ENCODE measurements at regions not wholly inside any gene's neighbourhood (a gene's known extent, or its start where the extent isn't known, plus 50 kb on each side); places are given as distances from the start of the nearest gene placed in this dataset.

DNA sequence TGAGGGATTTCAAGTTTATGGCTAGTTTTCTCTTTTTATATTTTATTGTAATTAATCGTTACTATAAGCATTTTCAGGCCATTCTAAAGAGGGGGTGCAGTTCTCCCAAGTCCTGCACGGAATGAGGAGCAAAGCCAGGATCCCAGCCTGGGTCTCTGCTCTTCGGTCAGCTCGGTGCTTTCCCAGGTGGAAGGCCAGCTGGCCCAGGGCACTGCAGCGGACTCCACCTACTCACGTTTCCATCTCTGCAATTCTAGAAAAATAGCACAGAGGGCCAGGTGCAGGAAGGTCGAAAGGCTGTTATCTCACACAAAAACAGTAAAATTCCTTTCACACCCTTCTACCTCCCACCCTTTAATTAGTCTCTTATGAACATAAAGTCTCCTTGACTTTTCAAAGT lies 59.5 kb upstream of the HES1 start:
- H3K4me2 ChIP-seq (ENCODE audit: insufficient read depth in 1 of 2, low read depth in 2 of 2, low read length in 2 of 2), result no peak overlapping the region
- H3K4me1 ChIP-seq (replicated peaks in 1 of 4; ENCODE audit: control insufficient read depth in 3 of 4, insufficient read depth in 4 of 4, low read length in 3 of 4), result peaks cover 0 to 1% (median under 1%) of the 10 kb centered on the region in 4 experiments; a peak in 3 of 7 replicates
- H3K27ac ChIP-seq (ENCODE audit: low read depth, low read length), result no peak overlapping the region
- no peak overlapping the region for H3K14ac ChIP-seq (ENCODE audit: insufficient read length)
- H4K8ac ChIP-seq (ENCODE audit: extremely low read depth, insufficient read depth, low read length), result no peak overlapping the region
- H2AFZ ChIP-seq (ENCODE audit: low read length), result no peak overlapping the region
- H3K36me3 ChIP-seq (ENCODE audit: control insufficient read depth in 2 of 4, insufficient read depth in 4 of 4, low read length in 3 of 4), result no peaks in the 10 kb centered on the region
- no peak overlapping the region for H3K4ac ChIP-seq (replicated peaks; ENCODE audit: insufficient read length, low read depth, low read length)
- H2AK5ac ChIP-seq (ENCODE audit: low read depth, low read length), result no peak overlapping the region
- no peak overlapping the region for H2BK5ac ChIP-seq (ENCODE audit: low read depth, low read length)
- ChIA-PET POLR2A (ENCODE audit: partially characterized antibody) (no interaction called here), CTCF (ENCODE audit: partially characterized antibody) (interaction anchor here (1.3 to 1.5 kb wide), 2 partner anchors 10 to 62 kb away, joined by 3 read pairs; no protein-coding TSS in a partner anchor)
- H4K5ac ChIP-seq (ENCODE audit: insufficient read length, low read depth, low read length), result no peak overlapping the region
- H3K9me3 ChIP-seq (ENCODE audit: insufficient read depth in 2 of 2, low read depth in 1 of 2, low read length in 1 of 2), result no peaks in the 10 kb centered on the region
- WGBS, 2 experiments (ENCODE audit: extremely low coverage in 1 of 2, insufficient coverage in 1 of 2, insufficient read length in 1 of 2, insufficient replicate concordance in 2 of 2, low coverage in 1 of 2, low lambda C conversion rate in 2 of 2, missing lambda C conversion rate in 1 of 2), result 87% methylated on average over 7 of the region's 7 CpGs; no CpG with 5 or more reads in 1 of the 2 experiments
- no peaks in the 10 kb centered on the region for H3K79me1 ChIP-seq (ENCODE audit: low read depth, low read length)
- no peak overlapping the region for H2BK20ac ChIP-seq (ENCODE audit: low read length)
- H2BK15ac ChIP-seq (ENCODE audit: low read length), result no peak overlapping the region
- H2BK120ac ChIP-seq (replicated peaks; ENCODE audit: low read depth, low read length), result no peak overlapping the region
- no peak overlapping the region for H3K23ac ChIP-seq (ENCODE audit: insufficient read length)
- H3K23me2 ChIP-seq (ENCODE audit: low read depth, low read length), result no peaks in the 10 kb centered on the region; the same call in 1 of the 2 replicates
- H4K20me1 ChIP-seq (replicated peaks in 1 of 2; ENCODE audit: control insufficient read depth in 1 of 2, insufficient read depth in 2 of 2, low read length in 2 of 2), result no peaks in the 10 kb centered on the region
- no peak overlapping the region for H3K9ac ChIP-seq (replicated peaks in 1 of 4; ENCODE audit: extremely low read depth in 1 of 4, low read depth in 3 of 4, low read length in 3 of 4)
- no peak overlapping the region for H3K18ac ChIP-seq (ENCODE audit: extremely low read depth, low read length)
- peaks cover 0 to 11% (median 6%) of the 10 kb centered on the region in 4 experiments; a peak in 6 of 7 replicates for H3K27me3 ChIP-seq (replicated peaks in 1 of 4; ENCODE audit: control insufficient read depth in 3 of 4, extremely low read depth in 1 of 4, insufficient read depth in 3 of 4, low read length in 3 of 4)
- no peak overlapping the region for H3K4me3 ChIP-seq (ENCODE audit: extremely low read depth in 1 of 4, insufficient read depth in 2 of 4, low read depth in 3 of 4, low read length in 4 of 4)
- H3K79me2 ChIP-seq (ENCODE audit: control insufficient read depth in 1 of 2, insufficient read depth in 2 of 2, low read length in 2 of 2), result no peaks in the 10 kb centered on the region
- no peak overlapping the region for H3K56ac ChIP-seq (replicated peaks; ENCODE audit: insufficient read length, low read depth, low read length)
- no peak overlapping the region for H4K91ac ChIP-seq (replicated peaks; ENCODE audit: insufficient read length, low read length)
- DNase-seq (ENCODE audit: low read depth in 1 of 2, low spot score in 2 of 2) (no peak), FAIRE-seq (no peak)
- no peak overlapping the region for H2BK12ac ChIP-seq (ENCODE audit: low read depth, low read length)
- TF ChIP-seq POLR2AphosphoS5 (IDR thresholded peaks at IDR 0.05; ENCODE audit: low read depth, low read length), result no peak
- no peak for TF ChIP-seq YY1 (IDR thresholded peaks at IDR 0.05; ENCODE audit: low read depth, low read length)
- TF ChIP-seq TAF7 (optimal IDR thresholded peaks at IDR 0.05; ENCODE audit: borderline replicate concordance, low read depth, low read length), result no peak
- TF ChIP-seq, protein P1, sequence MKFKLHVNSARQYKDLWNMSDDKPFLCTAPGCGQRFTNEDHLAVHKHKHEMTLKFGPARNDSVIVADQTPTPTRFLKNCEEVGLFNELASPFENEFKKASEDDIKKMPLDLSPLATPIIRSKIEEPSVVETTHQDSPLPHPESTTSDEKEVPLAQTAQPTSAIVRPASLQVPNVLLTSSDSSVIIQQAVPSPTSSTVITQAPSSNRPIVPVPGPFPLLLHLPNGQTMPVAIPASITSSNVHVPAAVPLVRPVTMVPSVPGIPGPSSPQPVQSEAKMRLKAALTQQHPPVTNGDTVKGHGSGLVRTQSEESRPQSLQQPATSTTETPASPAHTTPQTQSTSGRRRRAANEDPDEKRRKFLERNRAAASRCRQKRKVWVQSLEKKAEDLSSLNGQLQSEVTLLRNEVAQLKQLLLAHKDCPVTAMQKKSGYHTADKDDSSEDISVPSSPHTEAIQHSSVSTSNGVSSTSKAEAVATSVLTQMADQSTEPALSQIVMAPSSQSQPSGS (IDR thresholded peaks at IDR 0.05; ENCODE audit: low read length), result no peak
- no peak for TF ChIP-seq SRF (IDR thresholded peaks at IDR 0.05; ENCODE audit: low read depth, low read length)
- no peak for TF ChIP-seq SIX5 (IDR thresholded peaks at IDR 0.05; ENCODE audit: low read depth, low read length)
- no peak for TF ChIP-seq HDAC2 (IDR thresholded peaks at IDR 0.05; ENCODE audit: borderline replicate concordance in 1 of 2, low read depth in 2 of 2, low read length in 2 of 2)
- TF ChIP-seq, protein P2, sequence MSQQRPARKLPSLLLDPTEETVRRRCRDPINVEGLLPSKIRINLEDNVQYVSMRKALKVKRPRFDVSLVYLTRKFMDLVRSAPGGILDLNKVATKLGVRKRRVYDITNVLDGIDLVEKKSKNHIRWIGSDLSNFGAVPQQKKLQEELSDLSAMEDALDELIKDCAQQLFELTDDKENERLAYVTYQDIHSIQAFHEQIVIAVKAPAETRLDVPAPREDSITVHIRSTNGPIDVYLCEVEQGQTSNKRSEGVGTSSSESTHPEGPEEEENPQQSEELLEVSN (IDR thresholded peaks at IDR 0.05), result no peak
- TF ChIP-seq TCF12 (IDR thresholded peaks at IDR 0.05; ENCODE audit: low read depth, low read length), result no peak
- TF ChIP-seq BRCA1 (IDR thresholded peaks at IDR 0.05; ENCODE audit: low read depth, low read length), result no peak
- TF ChIP-seq SIN3A (conservative IDR thresholded peaks at IDR 0.05 in 1 of 2, IDR thresholded peaks at IDR 0.05 in 1 of 2; ENCODE audit: low read depth in 1 of 2, low read length in 2 of 2), result no peak
- no peak for TF ChIP-seq RNF2 (IDR thresholded peaks at IDR 0.05; ENCODE audit: borderline replicate concordance, low read depth, low read length, missing control alignments, poor library complexity, severe bottlenecking)

Measured in H1 (cell line).